ENCODE measurements at regions not wholly inside any gene's neighbourhood (a gene's known extent, or its start where the extent isn't known, plus 50 kb on each side); places are given as distances from the start of the nearest gene placed in this dataset.

DNA sequence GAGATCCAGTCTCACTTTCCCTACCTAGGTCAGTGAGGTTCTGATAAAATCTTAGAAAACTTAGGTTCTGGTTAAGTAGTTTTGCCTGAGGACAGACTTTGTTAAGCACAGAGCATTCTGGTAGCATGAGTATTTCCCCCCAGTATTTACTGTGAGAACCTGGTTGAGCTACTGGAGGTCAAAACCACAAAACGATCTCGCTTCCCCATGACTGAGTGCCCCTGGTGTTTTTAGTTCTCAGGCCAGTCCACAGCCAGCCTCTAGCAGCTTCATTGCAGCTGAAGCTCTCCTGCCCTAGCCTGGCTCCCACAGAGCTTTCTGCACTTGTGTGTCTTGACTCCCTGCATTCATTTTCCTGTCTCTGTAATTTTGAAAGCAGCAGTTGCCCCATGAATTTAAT is 1138.2 kb downstream of the UQCRFS1 start:
- TF ChIP-seq, protein P1, sequence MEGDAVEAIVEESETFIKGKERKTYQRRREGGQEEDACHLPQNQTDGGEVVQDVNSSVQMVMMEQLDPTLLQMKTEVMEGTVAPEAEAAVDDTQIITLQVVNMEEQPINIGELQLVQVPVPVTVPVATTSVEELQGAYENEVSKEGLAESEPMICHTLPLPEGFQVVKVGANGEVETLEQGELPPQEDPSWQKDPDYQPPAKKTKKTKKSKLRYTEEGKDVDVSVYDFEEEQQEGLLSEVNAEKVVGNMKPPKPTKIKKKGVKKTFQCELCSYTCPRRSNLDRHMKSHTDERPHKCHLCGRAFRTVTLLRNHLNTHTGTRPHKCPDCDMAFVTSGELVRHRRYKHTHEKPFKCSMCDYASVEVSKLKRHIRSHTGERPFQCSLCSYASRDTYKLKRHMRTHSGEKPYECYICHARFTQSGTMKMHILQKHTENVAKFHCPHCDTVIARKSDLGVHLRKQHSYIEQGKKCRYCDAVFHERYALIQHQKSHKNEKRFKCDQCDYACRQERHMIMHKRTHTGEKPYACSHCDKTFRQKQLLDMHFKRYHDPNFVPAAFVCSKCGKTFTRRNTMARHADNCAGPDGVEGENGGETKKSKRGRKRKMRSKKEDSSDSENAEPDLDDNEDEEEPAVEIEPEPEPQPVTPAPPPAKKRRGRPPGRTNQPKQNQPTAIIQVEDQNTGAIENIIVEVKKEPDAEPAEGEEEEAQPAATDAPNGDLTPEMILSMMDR (IDR thresholded peaks at IDR 0.05), result no peak
- TF ChIP-seq POLR2A (IDR thresholded peaks at IDR 0.05), result no peak
